COLO668 (cell line): ENCODE measurements at regions not wholly inside any gene's neighbourhood (a gene's known extent, or its start where the extent isn't known, plus 50 kb on each side); places are given as distances from the start of the nearest gene placed in this dataset.

Experiments used
- DNase-seq: peaks from one replicate; lab custom pipeline; 2025; ENCODE audit not compliant: unreplicated experiment; lab: John Stamatoyannopoulos, UW

- DNase-seq = no peak
Observed at GRCh38 chr2:145657265-145657664, 1137.3 kb upstream of the ZEB2 start.

GRCh38 chr2:145655165-145655765 is 1135.3 kb upstream of the ZEB2 start:
- DNase-seq = no peak

GRCh38 chr2:145654746-145655145 is 1134.8 kb upstream of the ZEB2 start:
- no peak for DNase-seq

GRCh38 chr2:145654156-145654555 is 1134.2 kb upstream of the ZEB2 start:
- DNase-seq = no peak

GRCh38 chr2:145653553-145653952 is 1133.6 kb upstream of the ZEB2 start:
- no peak for DNase-seq

GRCh38 chr2:145652571-145653545 is 1132.9 kb upstream of the ZEB2 start:
- DNase-seq = no peak

- DNase-seq = no peak
Observed at GRCh38 chr2:145652036-145652435, 1132.1 kb upstream of the ZEB2 start.

GRCh38 chr2:145650226-145650625 is 1130.3 kb upstream of the ZEB2 start:
- DNase-seq = no peak

- no peak for DNase-seq
Observed at GRCh38 chr2:145649061-145649460, 1129.1 kb upstream of the ZEB2 start.

GRCh38 chr2:145644820-145645302 is 1124.9 kb upstream of the ZEB2 start:
- DNase-seq = no peak

GRCh38 chr2:145638675-145639074 is 1118.8 kb upstream of the ZEB2 start:
- no peak for DNase-seq

- DNase-seq = no peak
Observed at GRCh38 chr2:145635706-145636427, 1115.9 kb upstream of the ZEB2 start.

- no peak for DNase-seq
Observed at GRCh38 chr2:145631561-145631960, 1111.6 kb upstream of the ZEB2 start.

GRCh38 chr2:145626301-145626700 is 1106.4 kb upstream of the ZEB2 start:
- DNase-seq = no peak

- DNase-seq = no peak
Observed at GRCh38 chr2:145625111-145625510, 1105.2 kb upstream of the ZEB2 start.

- no peak for DNase-seq
Observed at GRCh38 chr2:145623136-145623535, 1103.2 kb upstream of the ZEB2 start.

- DNase-seq = no peak
Observed at GRCh38 chr2:145622285-145622684, 1102.4 kb upstream of the ZEB2 start.

- no peak for DNase-seq
Observed at GRCh38 chr2:145617906-145618305, 1098.0 kb upstream of the ZEB2 start.

GRCh38 chr2:145617420-145617819 is 1097.5 kb upstream of the ZEB2 start:
- DNase-seq = no peak

GRCh38 chr2:145615626-145616025 is 1095.7 kb upstream of the ZEB2 start:
- no peak for DNase-seq

GRCh38 chr2:145609951-145610350 is 1090.0 kb upstream of the ZEB2 start:
- DNase-seq = no peak
